ENCODE measurements at regions not wholly inside any gene's neighbourhood (a gene's known extent, or its start where the extent isn't known, plus 50 kb on each side); places are given as distances from the start of the nearest gene placed in this dataset.

GRCh38 chr1:192061556-192061955, 96.7 kb upstream of the RGS18 start:
- no peak overlapping the region for H2AFZ ChIP-seq (ENCODE audit: low read length)
- no peak for DNase-seq (ENCODE audit: low read depth in 2 of 2)
- no peaks in the 10 kb centered on the region for H4K20me1 ChIP-seq (ENCODE audit: control insufficient read depth, extremely low read depth, insufficient read depth, low read length)
- no peaks in the 10 kb centered on the region for H3K9me3 ChIP-seq (ENCODE audit: control insufficient read depth, insufficient read depth, low read depth, low read length)
- H3K36me3 ChIP-seq (ENCODE audit: control insufficient read depth, insufficient read depth, low read length): no peaks in the 10 kb centered on the region
- no peak overlapping the region for H3K9ac ChIP-seq (ENCODE audit: insufficient read depth, low read length)
- no peaks in the 10 kb centered on the region for H3K27me3 ChIP-seq (ENCODE audit: control insufficient read depth, insufficient read depth, low read length)
- no peak overlapping the region for H3K4me2 ChIP-seq (ENCODE audit: extremely low read depth, insufficient read depth, low read length)
- H3K4me1 ChIP-seq (ENCODE audit: control insufficient read depth, extremely low read depth, insufficient read depth, low read length): no peaks in the 10 kb centered on the region
- H3K27ac ChIP-seq (ENCODE audit: insufficient read depth, low read length): no peak overlapping the region
- no peak for TF ChIP-seq EZH2 (IDR thresholded peaks at IDR 0.05; ENCODE audit: low read length, missing control alignments)
- no peak for TF ChIP-seq CTCF (conservative IDR thresholded peaks at IDR 0.05 in 1 of 2, IDR thresholded peaks at IDR 0.05 in 1 of 2; ENCODE audit: low read depth in 1 of 2, low read length in 2 of 2)
- no peaks in the 10 kb centered on the region for H3K79me2 ChIP-seq (ENCODE audit: control insufficient read depth, insufficient read depth, low read length)
- no peak overlapping the region for H3K4me3 ChIP-seq (replicated peaks in 1 of 4; ENCODE audit: control extremely low read depth in 1 of 4, insufficient read depth in 1 of 4, low read depth in 3 of 4, low read length in 4 of 4)

- Histone ChIP-seq H3K79me2 (ENCODE audit: control insufficient read depth, insufficient read depth, low read length) (no peaks in the 10 kb centered on the region), H3K9me3 (ENCODE audit: control insufficient read depth, insufficient read depth, low read depth, low read length) (no peaks in the 10 kb centered on the region), H3K36me3 (ENCODE audit: control insufficient read depth, insufficient read depth, low read length) (no peaks in the 10 kb centered on the region), H3K4me2 (ENCODE audit: extremely low read depth, insufficient read depth, low read length) (no peak overlapping the region), H3K27me3 (ENCODE audit: control insufficient read depth, insufficient read depth, low read length) (no peaks in the 10 kb centered on the region), H3K4me3 (replicated peaks in 1 of 4; ENCODE audit: control extremely low read depth in 1 of 4, insufficient read depth in 1 of 4, low read depth in 3 of 4, low read length in 4 of 4) (no peak overlapping the region), H3K4me1 (ENCODE audit: control insufficient read depth, extremely low read depth, insufficient read depth, low read length) (no peaks in the 10 kb centered on the region), H4K20me1 (ENCODE audit: control insufficient read depth, extremely low read depth, insufficient read depth, low read length) (no peaks in the 10 kb centered on the region), H2AFZ (ENCODE audit: low read length) (no peak overlapping the region), H3K9ac (ENCODE audit: insufficient read depth, low read length) (no peak overlapping the region), H3K27ac (ENCODE audit: insufficient read depth, low read length) (no peak overlapping the region)
- DNase-seq (ENCODE audit: low read depth in 2 of 2): no peak
- TF ChIP-seq EZH2 (IDR thresholded peaks at IDR 0.05; ENCODE audit: low read length, missing control alignments) (no peak), CTCF (conservative IDR thresholded peaks at IDR 0.05 in 1 of 2, IDR thresholded peaks at IDR 0.05 in 1 of 2; ENCODE audit: low read depth in 1 of 2, low read length in 2 of 2) (no peak)
Measured at GRCh38 chr1:192065087-192065486, 93.2 kb upstream of the RGS18 start.

- Histone ChIP-seq H3K36me3 (ENCODE audit: control insufficient read depth, insufficient read depth, low read length) (no peaks in the 10 kb centered on the region), H3K9me3 (ENCODE audit: control insufficient read depth, insufficient read depth, low read depth, low read length) (no peaks in the 10 kb centered on the region), H2AFZ (ENCODE audit: low read length) (no peak overlapping the region), H3K79me2 (ENCODE audit: control insufficient read depth, insufficient read depth, low read length) (no peaks in the 10 kb centered on the region), H3K27me3 (ENCODE audit: control insufficient read depth, insufficient read depth, low read length) (no peaks in the 10 kb centered on the region), H3K4me3 (replicated peaks in 1 of 4; ENCODE audit: control extremely low read depth in 1 of 4, insufficient read depth in 1 of 4, low read depth in 3 of 4, low read length in 4 of 4) (no peak overlapping the region), H3K27ac (ENCODE audit: insufficient read depth, low read length) (no peak overlapping the region), H3K4me2 (ENCODE audit: extremely low read depth, insufficient read depth, low read length) (no peak overlapping the region), H4K20me1 (ENCODE audit: control insufficient read depth, extremely low read depth, insufficient read depth, low read length) (no peaks in the 10 kb centered on the region), H3K9ac (ENCODE audit: insufficient read depth, low read length) (no peak overlapping the region), H3K4me1 (ENCODE audit: control insufficient read depth, extremely low read depth, insufficient read depth, low read length) (no peaks in the 10 kb centered on the region)
- no peak for DNase-seq (ENCODE audit: low read depth in 2 of 2)
- no peak for TF ChIP-seq CTCF (conservative IDR thresholded peaks at IDR 0.05 in 1 of 2, IDR thresholded peaks at IDR 0.05 in 1 of 2; ENCODE audit: low read depth in 1 of 2, low read length in 2 of 2)
- TF ChIP-seq EZH2 (IDR thresholded peaks at IDR 0.05; ENCODE audit: low read length, missing control alignments): no peak
Measured at GRCh38 chr1:192066202-192066601, 92.1 kb upstream of the RGS18 start.

Measured in fibroblast of lung (primary cell).